Neural progenitor cell (in vitro differentiated cells): ENCODE measurements at regions not wholly inside any gene's neighbourhood (a gene's known extent, or its start where the extent isn't known, plus 50 kb on each side); places are given as distances from the start of the nearest gene placed in this dataset.

Source experiments
- DNase-seq: peaks from one replicate; pipeline ENCODE4 v3.0.0-alpha.2; 2016; ENCODE audit warnings: low spot score
- H2AFZ ChIP-seq: fragments of 200-600 bp; sonication (generic); replicated peaks from 2 replicates; pipeline ENCODE4 v1.6.1; 2016; ENCODE audit warnings: antibody characterized with exemption
- H3F3A ChIP-seq: fragments of 200-600 bp; sonication (generic); 2 replicates; pipeline ENCODE4 v1.6.1; 2016; ENCODE audit warnings: antibody characterized with exemption, low read depth
- H3K27ac ChIP-seq: fragments of 200-600 bp; sonication (generic); 2 replicates; pipeline ENCODE4 v1.5.1; 2016; ENCODE audit warnings: mild to moderate bottlenecking
- H3K27me3 ChIP-seq: fragments of 200-600 bp; sonication (generic); 2 replicates; pipeline ENCODE4 v1.6.1; 2016; ENCODE audit warnings: mild to moderate bottlenecking, moderate library complexity
- H3K36me3 ChIP-seq: fragments of 200-600 bp; sonication (generic); 2 replicates; pipeline ENCODE4 v1.5.1; 2016
- H3K4me1 ChIP-seq: fragments of 200-600 bp; sonication (generic); 2 replicates; pipeline ENCODE4 v1.6.1; 2016; ENCODE audit warnings: mixed run types
- H3K4me2 ChIP-seq: fragments of 200-600 bp; sonication (generic); 2 replicates; pipeline ENCODE4 v1.6.1; 2016
- H3K4me3 ChIP-seq: fragments of 200-600 bp; sonication (generic); 2 replicates; pipeline ENCODE4 v1.5.1; 2016
- H3K79me2 ChIP-seq: fragments of 200-600 bp; sonication (generic); 2 replicates; pipeline ENCODE4 v1.6.1; 2016; ENCODE audit warnings: low read depth
- H3K9ac ChIP-seq: fragments of 200-600 bp; sonication (generic); 2 replicates; pipeline ENCODE4 v1.6.1; 2016
- H3K9me3 ChIP-seq: fragments of 200-600 bp; sonication (generic); 2 replicates; pipeline ENCODE4 v1.5.1; 2016; ENCODE audit warnings: low read depth
- H4K20me1 ChIP-seq: fragments of 200-600 bp; sonication (generic); 2 replicates; pipeline ENCODE4 v1.6.1; 2016; ENCODE audit warnings: low read depth
- H3K27ac Mint-ChIP-seq: 3 replicates; pipeline ENCODE4 v1.8.0; 2021; ENCODE audit warnings: mixed read lengths
- H3K27me3 Mint-ChIP-seq: 2 replicates; pipeline ENCODE4 v1.8.0; 2022; ENCODE audit warnings: low read depth, mild to moderate bottlenecking, inconsistent platforms, moderate library complexity, mixed read lengths; ENCODE audit not compliant: insufficient read depth
- H3K36me3 Mint-ChIP-seq: 3 replicates; pipeline ENCODE4 v1.8.0; 2021; ENCODE audit warnings: mixed read lengths
- H3K4me1 Mint-ChIP-seq: 3 replicates; pipeline ENCODE4 v1.8.0; 2021; ENCODE audit warnings: mixed read lengths
- H3K4me3 Mint-ChIP-seq: 3 replicates; pipeline ENCODE4 v1.8.0; 2021; ENCODE audit warnings: mild to moderate bottlenecking, moderate library complexity, mixed read lengths
- H3K9me3 Mint-ChIP-seq: 3 replicates; pipeline ENCODE4 v1.8.0; 2020; ENCODE audit warnings: mixed read lengths
- CTCF ChIP-seq: fragments of 200-600 bp; sonication (generic); IDR thresholded peaks from 2 replicates; pipeline ENCODE4 v1.5.1; 2017; ENCODE audit warnings: antibody characterized with exemption, mild to moderate bottlenecking
- EZH2 ChIP-seq: fragments of 200-600 bp; sonication (generic); IDR thresholded peaks from 2 replicates; pipeline ENCODE4 v1.6.1; 2017; ENCODE audit warnings: antibody characterized with exemption, mild to moderate bottlenecking, moderate library complexity
- EZH2phosphoT487 ChIP-seq: fragments of 200-600 bp; sonication (generic); IDR thresholded peaks from 2 replicates; pipeline ENCODE4 v1.6.1; 2017; ENCODE audit warnings: antibody characterized with exemption

- Mint-ChIP-seq H3K4me3 (no peak overlapping the region), H3K36me3 (peaks cover 7% of the 10 kb centered on the region), H3K9me3 (no peaks in the 10 kb centered on the region), H3K27me3 (no peaks in the 10 kb centered on the region), H3K4me1 (peaks cover 32% of the 10 kb centered on the region), H3K27ac (no peak overlapping the region)
- no peaks in the 10 kb centered on the region for H3K36me3 ChIP-seq
- no peaks in the 10 kb centered on the region for H4K20me1 ChIP-seq
- H2AFZ ChIP-seq, result no peak overlapping the region
- no peak overlapping the region for H3K4me2 ChIP-seq
- no peaks in the 10 kb centered on the region for H3K9me3 ChIP-seq
- no peak overlapping the region for H3K4me3 ChIP-seq
- TF ChIP-seq CTCF (no peak), EZH2 (no peak), EZH2phosphoT487 (no peak)
- H3K79me2 ChIP-seq, result no peaks in the 10 kb centered on the region
- no peak for DNase-seq
- H3K27me3 ChIP-seq, result no peaks in the 10 kb centered on the region
- peaks cover 7% of the 10 kb centered on the region for H3K4me1 ChIP-seq
- no peak overlapping the region for H3K9ac ChIP-seq
- H3K27ac ChIP-seq, result no peak overlapping the region
- peaks cover 4% of the 10 kb centered on the region for H3F3A ChIP-seq
Measured at GRCh38 chr5:167831754-167832504, 459.5 kb upstream of the WWC1 start.

- peaks cover 32% of the 10 kb centered on the region for H3K4me1 Mint-ChIP-seq
- Histone ChIP-seq H3K27ac (no peak overlapping the region), H3K4me3 (no peak overlapping the region), H3K4me2 (no peak overlapping the region), H3K4me1 (peaks cover 7% of the 10 kb centered on the region), H3K9ac (no peak overlapping the region), H3K27me3 (no peaks in the 10 kb centered on the region), H2AFZ (no peak overlapping the region), H3K36me3 (no peaks in the 10 kb centered on the region), H3K79me2 (no peaks in the 10 kb centered on the region), H3K9me3 (no peaks in the 10 kb centered on the region), H4K20me1 (no peaks in the 10 kb centered on the region), H3F3A (peaks cover 4% of the 10 kb centered on the region)
- H3K27ac Mint-ChIP-seq, result no peak overlapping the region
- no peaks in the 10 kb centered on the region for H3K27me3 Mint-ChIP-seq
- peaks cover 7% of the 10 kb centered on the region for H3K36me3 Mint-ChIP-seq
- no peak for DNase-seq
- H3K4me3 Mint-ChIP-seq, result no peak overlapping the region
- no peaks in the 10 kb centered on the region for H3K9me3 Mint-ChIP-seq
- TF ChIP-seq CTCF (no peak), EZH2 (no peak), EZH2phosphoT487 (no peak)
Measured at GRCh38 chr5:167832609-167833008, 458.8 kb upstream of the WWC1 start.

GRCh38 chr5:167833456-167833855 lies 458.0 kb upstream of the WWC1 start:
- H3K9me3 ChIP-seq, result no peaks in the 10 kb centered on the region
- no peaks in the 10 kb centered on the region for H3K27me3 ChIP-seq
- H3K4me3 ChIP-seq, result no peak overlapping the region
- H3K9ac ChIP-seq, result no peak overlapping the region
- Mint-ChIP-seq H3K27ac (no peak overlapping the region), H3K9me3 (no peaks in the 10 kb centered on the region), H3K36me3 (peaks cover 7% of the 10 kb centered on the region), H3K4me3 (no peak overlapping the region), H3K4me1 (peaks cover 25% of the 10 kb centered on the region), H3K27me3 (no peaks in the 10 kb centered on the region)
- H3K27ac ChIP-seq, result no peak overlapping the region
- no peaks in the 10 kb centered on the region for H3K36me3 ChIP-seq
- no peak for TF ChIP-seq CTCF
- TF ChIP-seq EZH2, result no peak
- no peak for TF ChIP-seq EZH2phosphoT487
- H3K4me1 ChIP-seq, result peaks cover 7% of the 10 kb centered on the region
- H3K4me2 ChIP-seq, result no peak overlapping the region
- peaks cover 4% of the 10 kb centered on the region for H3F3A ChIP-seq
- no peak for DNase-seq
- H4K20me1 ChIP-seq, result no peaks in the 10 kb centered on the region
- H3K79me2 ChIP-seq, result no peaks in the 10 kb centered on the region
- H2AFZ ChIP-seq, result no peak overlapping the region
